GM19324 (cell line): ENCODE measurements at regions not wholly inside any gene's neighbourhood (a gene's known extent, or its start where the extent isn't known, plus 50 kb on each side); places are given as distances from the start of the nearest gene placed in this dataset.
A peak's percentile ranks its signal among the peaks of the same experiment; 100 is the strongest.

Experiments used
- ATAC-seq: cut with Tn5 transposase; IDR thresholded peaks from one replicate; pipeline ENCODE4 v1.9.1; 2021; ENCODE audit warnings: mild to moderate bottlenecking, moderate library complexity; ENCODE audit not compliant: unreplicated experiment, low FRiP score

GRCh38 chr2:176466918-176467452 lies 197.7 kb downstream of the MTX2 start:
- no peak for ATAC-seq

- no peak for ATAC-seq
Measured at GRCh38 chr2:176467595-176467994, 198.4 kb downstream of the MTX2 start.

- ATAC-seq, result no peak
Measured at GRCh38 chr2:176468457-176469113, 199.3 kb downstream of the MTX2 start.

- ATAC-seq, result no peak
Measured at GRCh38 chr2:176470713-176471112, 201.5 kb downstream of the MTX2 start.

- ATAC-seq, result no peak
Measured at GRCh38 chr2:176471949-176472348, 202.7 kb downstream of the MTX2 start.

GRCh38 chr2:176473177-176473576 lies 203.9 kb downstream of the MTX2 start:
- peak; percentile 58 for ATAC-seq

GRCh38 chr2:176473851-176474250 lies 204.6 kb downstream of the MTX2 start:
- ATAC-seq, result no peak

GRCh38 chr2:176477336-176477735 lies 208.1 kb downstream of the MTX2 start:
- ATAC-seq, result no peak

- no peak for ATAC-seq
Measured at GRCh38 chr2:176479961-176480360, 210.7 kb downstream of the MTX2 start.

- ATAC-seq, result no peak
Measured at GRCh38 chr2:176482107-176482506, 212.9 kb downstream of the MTX2 start.

- ATAC-seq, result no peak
Measured at GRCh38 chr2:176483476-176483875, 214.2 kb downstream of the MTX2 start.

- no peak for ATAC-seq
Measured at GRCh38 chr2:176483901-176484568, 214.8 kb downstream of the MTX2 start.

GRCh38 chr2:176484838-176485237 lies 215.6 kb downstream of the MTX2 start:
- ATAC-seq, result no peak

- no peak for ATAC-seq
Measured at GRCh38 chr2:176488431-176488830, 219.2 kb downstream of the MTX2 start.

- ATAC-seq, result no peak
Measured at GRCh38 chr2:176490061-176490861, 221.0 kb downstream of the MTX2 start.

GRCh38 chr2:176491172-176491904 lies 222.1 kb downstream of the MTX2 start:
- ATAC-seq, result peak; percentile 80

- ATAC-seq, result no peak
Measured at GRCh38 chr2:176492583-176492982, 223.3 kb downstream of the MTX2 start.

GRCh38 chr2:176493226-176493825 lies 224.1 kb downstream of the MTX2 start:
- no peak for ATAC-seq

- no peak for ATAC-seq
Measured at GRCh38 chr2:176493909-176494308, 224.7 kb downstream of the MTX2 start.

GRCh38 chr2:176494949-176495353 lies 225.7 kb downstream of the MTX2 start:
- no peak for ATAC-seq
